Endothelial cell of umbilical vein (primary cell): ENCODE measurements at regions not wholly inside any gene's neighbourhood (a gene's known extent, or its start where the extent isn't known, plus 50 kb on each side); places are given as distances from the start of the nearest gene placed in this dataset.

Experiments used
- BruUV-seq: library from RNA; stranded (reverse); fragments of 400-500 nt; replicated peaks from 2 replicates; lab custom pipeline; 2021; lab: Mats Ljungman, UMichigan
- CTCF ChIA-PET: fragments of 300-600, 350-600 bp; sonication (Branson Sonifier 250); formaldehyde crosslinking; loops from one replicate; lab custom pipeline; 2021; ENCODE audit warnings: antibody characterized with exemption, inconsistent platforms; lab: Charles Lee
- POLR2A ChIA-PET: fragments of 300-600, 350-600 bp; sonication (Branson Sonifier 250); formaldehyde crosslinking; loops from one replicate; lab custom pipeline; 2021; ENCODE audit warnings: antibody characterized with exemption, inconsistent platforms; lab: Charles Lee
- DNase-seq: peaks from one replicate; pipeline ENCODE4 v3.0.0-alpha.2; 2011; ENCODE audit warnings: low read depth, low spot score
- FAIRE-seq: peaks from 2 replicates; lab custom pipeline; 2011; peaks lifted over from hg19 to GRCh38; lab: Jason Lieb, UNC
- H2AFZ ChIP-seq: 2 replicates; pipeline ENCODE4 v1.6.0; 2012; ENCODE audit warnings: low read depth, low read length, control low read depth, inconsistent platforms
- H3K27ac ChIP-seq: 2 replicates; pipeline ENCODE4 v1.5.1; 2011; ENCODE audit warnings: low read depth, mild to moderate bottlenecking, control low read depth, low read length, moderate library complexity; ENCODE audit not compliant: insufficient read depth
- H3K27me3 ChIP-seq, 2 experiments: 2 replicates each; pipeline versions ENCODE4 v1.6.0 to v1.6.1; 2011; ENCODE audit warnings: low read length in 2 of 2, mixed read lengths in 1 of 2; ENCODE audit not compliant: control insufficient read depth in 2 of 2, insufficient read depth in 2 of 2
- H3K36me3 ChIP-seq, 2 experiments: 2 replicates in 1 of 2; 3 replicates in 1 of 2; pipeline ENCODE4 v1.5.1; 2011; ENCODE audit warnings: low read length in 2 of 2, mild to moderate bottlenecking in 1 of 2, moderate library complexity in 1 of 2; ENCODE audit not compliant: control insufficient read depth in 2 of 2, insufficient read depth in 2 of 2; ENCODE audit errors: extremely low read depth in 1 of 2
- H3K4me1 ChIP-seq: 3 replicates; pipeline ENCODE4 v1.5.1; 2011; ENCODE audit warnings: mild to moderate bottlenecking, low read length; ENCODE audit not compliant: control insufficient read depth, insufficient read depth; ENCODE audit errors: extremely low read depth
- H3K4me2 ChIP-seq: 2 replicates; pipeline ENCODE4 v1.6.1; 2011; ENCODE audit warnings: low read length, control low read depth, mixed read lengths; ENCODE audit not compliant: insufficient read depth
- H3K4me3 ChIP-seq, 3 experiments: fragments of 200-600 bp in 1 of 3; sonication (generic), shearing (Covaris generic) in 1 of 3; replicated peaks in 1 of 3; 2 replicates each; pipeline ENCODE4 v1.5.1; 2011 to 2016; ENCODE audit warnings: control low read depth in 3 of 3, low read length in 3 of 3, mild to moderate bottlenecking in 2 of 3, inconsistent platforms in 1 of 3, low read depth in 1 of 3, moderate library complexity in 1 of 3; ENCODE audit not compliant: insufficient read depth in 1 of 3
- H3K79me2 ChIP-seq: 2 replicates; pipeline ENCODE4 v1.6.0; 2012; ENCODE audit warnings: low read length, inconsistent platforms; ENCODE audit not compliant: control insufficient read depth, insufficient read depth
- H3K9ac ChIP-seq: replicated peaks from 2 replicates; pipeline ENCODE3; 2011; ENCODE audit warnings: low read length, control low read depth; ENCODE audit not compliant: insufficient read depth; ENCODE audit errors: extremely low read depth
- H3K9me1 ChIP-seq: replicated peaks from 3 replicates; pipeline ENCODE4 v1.6.0; 2011; ENCODE audit warnings: mild to moderate bottlenecking, low read length; ENCODE audit not compliant: control insufficient read depth, insufficient read depth; ENCODE audit errors: extremely low read depth
- H3K9me3 ChIP-seq: replicated peaks from 2 replicates; pipeline ENCODE4 v1.5.1; 2012; ENCODE audit warnings: low read length, inconsistent platforms; ENCODE audit not compliant: control insufficient read depth, insufficient read depth
- H4K20me1 ChIP-seq: replicated peaks from 2 replicates; pipeline ENCODE3; 2011; ENCODE audit warnings: mild to moderate bottlenecking, low read length; ENCODE audit not compliant: control insufficient read depth, insufficient read depth; ENCODE audit errors: extremely low read depth
- CTCF ChIP-seq, 2 donors: IDR thresholded peaks; 1 replicate in 1 of 2; 2 replicates in 1 of 2; pipeline ENCODE4 v1.5.1; 2011; ENCODE audit warnings: low read length in 2 of 2, mild to moderate bottlenecking in 2 of 2, moderate library complexity in 2 of 2, control low read depth in 1 of 2, inconsistent platforms in 1 of 2, low read depth in 1 of 2; ENCODE audit not compliant: insufficient read depth in 1 of 2; ENCODE audit errors: extremely low read depth in 1 of 2
- GATA2 ChIP-seq: IDR thresholded peaks from 2 replicates; pipeline ENCODE4 v1.7.0; 2011; ENCODE audit warnings: low read depth, mild to moderate bottlenecking, moderate library complexity, mixed read lengths, low read length; ENCODE audit not compliant: insufficient read length, insufficient read depth
- JUN ChIP-seq: IDR thresholded peaks from 2 replicates; pipeline ENCODE4 v1.6.1; 2011; ENCODE audit warnings: borderline replicate concordance, low read depth; ENCODE audit not compliant: insufficient read length, insufficient read depth
- MYC ChIP-seq: IDR thresholded peaks from one replicate; pipeline ENCODE4 v1.6.1; 2011; ENCODE audit warnings: mild to moderate bottlenecking, low read depth, low read length
- POLR2A ChIP-seq: IDR thresholded peaks from 2 replicates; pipeline ENCODE4 v1.6.1; 2012; ENCODE audit warnings: low read depth, mild to moderate bottlenecking, control low read depth, low read length
- POLR2AphosphoS5 ChIP-seq: IDR thresholded peaks from 2 replicates; pipeline ENCODE4 v1.6.1; 2012; ENCODE audit warnings: low read depth, mild to moderate bottlenecking, control low read depth, low read length, moderate library complexity; ENCODE audit not compliant: insufficient read depth
- dilution Hi-C: fragments of 300-500 bp; cut with MboI; formaldehyde crosslinking; loops from one replicate; pipeline ENCODE4 v1.15.0; 2019; ENCODE audit warnings: low sequenced_read_pairs; ENCODE audit not compliant: extremely low pct_ligation_motif_present
- intact Hi-C: fragments of 100-400 bp; cut with micrococcal nuclease; formaldehyde crosslinking; loops from one replicate; pipeline ENCODE4 v1.10.0; 2022

DNA sequence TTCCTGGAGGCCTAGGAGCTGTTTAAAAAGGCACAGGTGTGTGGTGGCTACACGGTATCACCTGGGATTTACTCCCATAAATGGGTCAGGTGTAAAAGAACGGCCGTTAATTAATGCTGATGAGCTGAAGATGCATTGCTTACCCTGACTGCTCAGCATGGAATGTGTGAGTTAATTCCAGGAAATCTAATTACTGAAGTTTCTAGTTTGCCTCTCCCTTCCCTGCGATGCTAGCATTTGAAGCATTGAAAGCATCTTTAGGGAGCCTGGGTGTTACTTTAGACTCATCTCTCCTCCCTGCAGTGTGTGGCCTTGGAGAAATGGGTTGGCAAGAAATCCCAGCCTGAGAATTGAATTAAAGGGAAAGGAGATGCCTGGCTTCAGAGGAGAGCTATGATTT is 415.9 kb downstream of the FUT8 start:
- Histone ChIP-seq H3K9me3 (no peaks in the 10 kb centered on the region), H3K4me3 (no peak overlapping the region), H3K9me1 (no peaks in the 10 kb centered on the region), H4K20me1 (no peaks in the 10 kb centered on the region), H3K9ac (no peak overlapping the region), H2AFZ (no peak overlapping the region), H3K4me1 (no peaks in the 10 kb centered on the region), H3K27me3 (peaks cover 12 to 15% of the 10 kb centered on the region in 2 experiments), H3K36me3 (no peaks in the 10 kb centered on the region), H3K27ac (no peak overlapping the region), H3K4me2 (no peak overlapping the region), H3K79me2 (no peaks in the 10 kb centered on the region)
- FAIRE-seq (no peak), DNase-seq (no peak)
- intact Hi-C loops (no loop called here), dilution Hi-C loops (no loop called here)
- BruUV-seq = no TSS peak
- TF ChIP-seq GATA2 (no peak), MYC (no peak), POLR2A (no peak), JUN (no peak), CTCF (IDR thresholded peaks at IDR 0.05; ENCODE audit: extremely low read depth in 1 of 2, insufficient read depth in 1 of 2, low read depth in 1 of 2, low read length in 2 of 2) (no peak), POLR2AphosphoS5 (no peak)
- CTCF ChIA-PET = interaction anchor here (1.1 to 13.5 kb wide), 3 partner anchors 9 to 664 kb away, joined by 3 to 926 read pairs (median 12); partner anchors contain the start of gene FUT8
- POLR2A ChIA-PET = no interaction called here
